Caki2 (cell line): ENCODE measurements at regions not wholly inside any gene's neighbourhood (a gene's known extent, or its start where the extent isn't known, plus 50 kb on each side); places are given as distances from the start of the nearest gene placed in this dataset.

Source experiments
- DNase-seq: peaks from one replicate; pipeline ENCODE4 v3.0.0-alpha.2; 2015; ENCODE audit warnings: low read depth
- in situ Hi-C: cut with HindIII; loops from 2 replicates; pipeline ENCODE4 v1.10.0; 2016; ENCODE audit warnings: low sequenced_read_pairs, low pct_unique_long_range_greater_than_20kb, mixed read lengths

GRCh38 chr16:58963479-58963878 is 229.4 kb upstream of the GOT2 start:
- no peak for DNase-seq
- in situ Hi-C loops, result no loop called here

- DNase-seq, result no peak
- in situ Hi-C loops, result no loop called here
These were observed 228.7 kb upstream of the GOT2 start for GRCh38 chr16:58962811-58963210.

GRCh38 chr16:58960484-58960883 is 226.4 kb upstream of the GOT2 start:
- DNase-seq, result no peak

GRCh38 chr16:58960034-58960433 is 225.9 kb upstream of the GOT2 start:
- in situ Hi-C loops, result no loop called here
- no peak for DNase-seq

More at GRCh38 chr16:58960484-58960883, 226.4 kb upstream of the GOT2 start:
- in situ Hi-C loops, result no loop called here

- in situ Hi-C loops, result no loop called here
- DNase-seq, result no peak
These were observed 224.6 kb upstream of the GOT2 start for GRCh38 chr16:58958749-58959148.

- in situ Hi-C loops, result no loop called here
- DNase-seq, result no peak
These were observed 214.1 kb upstream of the GOT2 start for GRCh38 chr16:58948244-58948643.

GRCh38 chr16:58940609-58941008 is 206.5 kb upstream of the GOT2 start:
- in situ Hi-C loops, result no loop called here
- DNase-seq, result no peak

GRCh38 chr16:58938811-58939210 is 204.7 kb upstream of the GOT2 start:
- in situ Hi-C loops, result no loop called here
- no peak for DNase-seq

- no peak for DNase-seq
- in situ Hi-C loops, result no loop called here
These were observed 203.5 kb upstream of the GOT2 start for GRCh38 chr16:58937661-58938060.

- in situ Hi-C loops, result no loop called here
- no peak for DNase-seq
These were observed 199.1 kb upstream of the GOT2 start for GRCh38 chr16:58933186-58933585.

GRCh38 chr16:58931436-58931835 is 197.3 kb upstream of the GOT2 start:
- in situ Hi-C loops, result no loop called here
- no peak for DNase-seq

GRCh38 chr16:58923094-58923493 is 189.0 kb upstream of the GOT2 start:
- in situ Hi-C loops, result no loop called here
- no peak for DNase-seq

GRCh38 chr16:58913456-58913855 is 179.3 kb upstream of the GOT2 start:
- DNase-seq, result no peak
- in situ Hi-C loops, result no loop called here

GRCh38 chr16:58912571-58912970 is 178.5 kb upstream of the GOT2 start:
- DNase-seq, result no peak
- in situ Hi-C loops, result no loop called here

GRCh38 chr16:58906981-58907715 is 173.0 kb upstream of the GOT2 start:
- DNase-seq, result no peak
- in situ Hi-C loops, result no loop called here

GRCh38 chr16:58904291-58904690 is 170.2 kb upstream of the GOT2 start:
- in situ Hi-C loops, result no loop called here
- DNase-seq, result no peak

- DNase-seq, result no peak
- in situ Hi-C loops, result no loop called here
These were observed 155.4 kb upstream of the GOT2 start for GRCh38 chr16:58889516-58889915.

- in situ Hi-C loops, result no loop called here
- no peak for DNase-seq
These were observed 151.5 kb upstream of the GOT2 start for GRCh38 chr16:58885528-58886170.

- DNase-seq, result no peak
- in situ Hi-C loops, result no loop called here
These were observed 150.0 kb upstream of the GOT2 start for GRCh38 chr16:58884141-58884540.

GRCh38 chr16:58883131-58883530 is 149.0 kb upstream of the GOT2 start:
- in situ Hi-C loops, result no loop called here
- no peak for DNase-seq
